Trophoblast cell (in vitro differentiated cells and primary cell): ENCODE measurements at regions not wholly inside any gene's neighbourhood (a gene's known extent, or its start where the extent isn't known, plus 50 kb on each side); places are given as distances from the start of the nearest gene placed in this dataset.
"Not testable (repeated sequence)": the region's sequence is repeated elsewhere in the genome, so short reads cannot be mapped to it uniquely, and the experiment has no call there.

Experiments used
- DNase-seq, 2 donors: peaks; one replicate each; pipeline ENCODE4 v3.0.0-alpha.2; 2016
- H2AFZ ChIP-seq: 2 replicates; pipeline ENCODE4 v1.6.1; 2013; ENCODE audit warnings: low read length, moderate library complexity, mild to moderate bottlenecking; ENCODE audit not compliant: insufficient read depth, poor library complexity
- H2AK5ac ChIP-seq: 2 replicates; pipeline ENCODE4 v1.6.1; 2013; ENCODE audit warnings: mild to moderate bottlenecking, low read length
- H2BK120ac ChIP-seq: 2 replicates; pipeline ENCODE4 v1.6.1; 2013; ENCODE audit warnings: low read length, mild to moderate bottlenecking, moderate library complexity; ENCODE audit not compliant: insufficient read depth, poor library complexity
- H2BK12ac ChIP-seq: 2 replicates; pipeline ENCODE4 v1.6.1; 2013; ENCODE audit warnings: mild to moderate bottlenecking, low read length, moderate library complexity
- H2BK5ac ChIP-seq: 2 replicates; pipeline ENCODE4 v1.6.1; 2013; ENCODE audit warnings: low read length, low read depth, moderate library complexity, mild to moderate bottlenecking; ENCODE audit not compliant: poor library complexity
- H3K14ac ChIP-seq: 2 replicates; pipeline ENCODE4 v1.6.1; 2013; ENCODE audit warnings: mild to moderate bottlenecking, low read length
- H3K18ac ChIP-seq: 2 replicates; pipeline ENCODE4 v1.6.1; 2013; ENCODE audit warnings: mild to moderate bottlenecking, low read length
- H3K23ac ChIP-seq: 2 replicates; pipeline ENCODE4 v1.6.1; 2013; ENCODE audit warnings: low read length
- H3K27ac ChIP-seq: 2 replicates; pipeline ENCODE4 v1.5.1; 2013; ENCODE audit warnings: low read depth, mild to moderate bottlenecking, inconsistent platforms, low read length, moderate library complexity
- H3K27me3 ChIP-seq: 2 replicates; pipeline ENCODE4 v1.6.1; 2013; ENCODE audit warnings: inconsistent platforms, mild to moderate bottlenecking, low read length, moderate library complexity; ENCODE audit not compliant: insufficient read depth
- H3K36me3 ChIP-seq, 2 experiments: 1 replicate in 1 of 2; 2 replicates in 1 of 2; pipeline ENCODE4 v1.6.1; 2013; ENCODE audit warnings: low read length in 2 of 2, mild to moderate bottlenecking in 2 of 2, moderate library complexity in 1 of 2; ENCODE audit not compliant: insufficient read depth in 2 of 2, control insufficient read depth in 1 of 2
- H3K4ac ChIP-seq: 2 replicates; pipeline ENCODE4 v1.6.1; 2013; ENCODE audit warnings: low read depth, mild to moderate bottlenecking, low read length, moderate library complexity
- H3K4me1 ChIP-seq, 2 experiments: 1 replicate in 1 of 2; 2 replicates in 1 of 2; pipeline ENCODE4 v1.6.1; 2013; ENCODE audit warnings: low read length in 2 of 2, mild to moderate bottlenecking in 2 of 2, moderate library complexity in 1 of 2; ENCODE audit not compliant: insufficient read depth in 2 of 2, control insufficient read depth in 1 of 2
- H3K4me2 ChIP-seq: 2 replicates; pipeline ENCODE4 v1.6.1; 2013; ENCODE audit warnings: inconsistent platforms, mild to moderate bottlenecking, low read length, moderate library complexity
- H3K4me3 ChIP-seq: 2 replicates; pipeline ENCODE4 v1.5.1; 2013; ENCODE audit warnings: mild to moderate bottlenecking, low read depth, low read length, inconsistent platforms
- H3K79me1 ChIP-seq: one replicate; pipeline ENCODE4 v1.6.1; 2013; ENCODE audit warnings: low read length
- H3K79me2 ChIP-seq: 2 replicates; pipeline ENCODE4 v1.6.1; 2013; ENCODE audit warnings: low read length, mild to moderate bottlenecking; ENCODE audit not compliant: control insufficient read depth, insufficient read depth, poor library complexity
- H3K9ac ChIP-seq: 2 replicates; pipeline ENCODE4 v1.6.1; 2013; ENCODE audit warnings: mild to moderate bottlenecking, low read length
- H3K9me3 ChIP-seq: 2 replicates; pipeline ENCODE4 v1.6.1; 2013; ENCODE audit warnings: low read depth, mild to moderate bottlenecking, control low read depth, inconsistent platforms, low read length; ENCODE audit not compliant: insufficient read depth
- H4K12ac ChIP-seq: 2 replicates; pipeline ENCODE4 v1.6.1; 2013; ENCODE audit warnings: low read depth, mild to moderate bottlenecking, low read length, moderate library complexity
- H4K8ac ChIP-seq: 2 replicates; pipeline ENCODE4 v1.6.1; 2013; ENCODE audit warnings: low read depth, mild to moderate bottlenecking, low read length, moderate library complexity
- H4K91ac ChIP-seq: one replicate; pipeline ENCODE4 v1.6.1; 2013; ENCODE audit warnings: low read depth, mild to moderate bottlenecking, low read length, moderate library complexity
- WGBS: extraction: QIAGEN DNeasy Blood & Tissue Kit; methylation state at CpG from one replicate; pipeline ENCODE4 v1.1.7; 2013; ENCODE audit warnings: missing lambda C conversion rate; ENCODE audit not compliant: insufficient read length, insufficient coverage; ENCODE audit errors: extremely low coverage; 5-methylcytosine and 5-hydroxymethylcytosine counted together

- Histone ChIP-seq H3K27me3 (no peaks in the 10 kb centered on the region), H2BK120ac (no peak overlapping the region), H3K18ac (no peak overlapping the region), H3K9me3 (no peaks in the 10 kb centered on the region), H2BK5ac (no peak overlapping the region), H3K4me1 (no peaks in the 10 kb centered on the region), H3K79me2 (no peaks in the 10 kb centered on the region), H3K79me1 (no peaks in the 10 kb centered on the region), H3K36me3 (no peaks in the 10 kb centered on the region), H4K12ac (no peak overlapping the region), H3K27ac (no peak overlapping the region), H3K14ac (no peak overlapping the region), H3K4me2 (no peak overlapping the region), H3K4ac (no peak overlapping the region), H2AFZ (no peak overlapping the region), H2BK12ac (no peak overlapping the region), H3K23ac (no peak overlapping the region), H3K4me3 (no peak overlapping the region), H3K9ac (no peak overlapping the region), H4K91ac (no peak overlapping the region), H2AK5ac (no peak overlapping the region), H4K8ac (no peak overlapping the region)
- no CpG with 5 or more reads among the region's 2 CpGs for WGBS
- DNase-seq: no peak
These were observed 715.8 kb downstream of the KLHL13 start for GRCh38 chrX:117400839-117401238.

GRCh38 chrX:117400005-117400404 is 716.6 kb downstream of the KLHL13 start:
- Histone ChIP-seq H2AFZ (no peak overlapping the region), H3K4me2 (no peak overlapping the region), H3K18ac (no peak overlapping the region), H3K79me2 (no peaks in the 10 kb centered on the region), H3K27ac (no peak overlapping the region), H3K27me3 (no peaks in the 10 kb centered on the region), H2BK12ac (no peak overlapping the region), H4K12ac (no peak overlapping the region), H2BK120ac (no peak overlapping the region), H2AK5ac (no peak overlapping the region), H3K23ac (no peak overlapping the region), H3K14ac (no peak overlapping the region), H3K4me1 (no peaks in the 10 kb centered on the region), H3K79me1 (no peaks in the 10 kb centered on the region), H3K9me3 (no peaks in the 10 kb centered on the region), H3K4me3 (no peak overlapping the region), H4K8ac (no peak overlapping the region), H3K4ac (no peak overlapping the region), H2BK5ac (no peak overlapping the region), H3K9ac (no peak overlapping the region), H3K36me3 (no peaks in the 10 kb centered on the region), H4K91ac (no peak overlapping the region)
- peak in 1 of 2 donors; percentile 49 for DNase-seq
- WGBS: no CpG with 5 or more reads among the region's 2 CpGs

GRCh38 chrX:117397844-117398243 is 718.8 kb downstream of the KLHL13 start:
- H2BK5ac ChIP-seq: no peak overlapping the region
- H4K8ac ChIP-seq: no peak overlapping the region
- no peak overlapping the region for H3K4ac ChIP-seq
- H2AFZ ChIP-seq: no peak overlapping the region
- no peaks in the 10 kb centered on the region for H3K9me3 ChIP-seq
- H3K79me2 ChIP-seq: no peaks in the 10 kb centered on the region
- H2BK120ac ChIP-seq: no peak overlapping the region
- WGBS: no CpG with 5 or more reads among the region's 2 CpGs
- no peaks in the 10 kb centered on the region for H3K4me1 ChIP-seq
- no peak overlapping the region for H2BK12ac ChIP-seq
- H3K23ac ChIP-seq: no peak overlapping the region
- H3K14ac ChIP-seq: no peak overlapping the region
- H3K36me3 ChIP-seq: no peaks in the 10 kb centered on the region
- H4K12ac ChIP-seq: no peak overlapping the region
- H3K4me3 ChIP-seq: no peak overlapping the region
- no peak overlapping the region for H3K4me2 ChIP-seq
- no peak overlapping the region for H3K27ac ChIP-seq
- no peak overlapping the region for H3K9ac ChIP-seq
- no peak for DNase-seq
- H4K91ac ChIP-seq: no peak overlapping the region
- H3K79me1 ChIP-seq: no peaks in the 10 kb centered on the region
- H2AK5ac ChIP-seq: no peak overlapping the region
- no peak overlapping the region for H3K18ac ChIP-seq
- no peaks in the 10 kb centered on the region for H3K27me3 ChIP-seq

- not testable (repeated sequence) for H3K27me3 ChIP-seq, H4K8ac ChIP-seq, H2BK120ac ChIP-seq, H3K18ac ChIP-seq, H2BK12ac ChIP-seq, H3K4me1 ChIP-seq, DNase-seq, H3K9me3 ChIP-seq, H3K9ac ChIP-seq, H3K4me2 ChIP-seq, H3K4me3 ChIP-seq, H3K23ac ChIP-seq, H4K91ac ChIP-seq, H2AK5ac ChIP-seq, H3K14ac ChIP-seq, H2BK5ac ChIP-seq, H3K79me1 ChIP-seq, H4K12ac ChIP-seq, H3K79me2 ChIP-seq, H2AFZ ChIP-seq, H3K27ac ChIP-seq, H3K36me3 ChIP-seq, H3K4ac ChIP-seq
- WGBS: no CpG with 5 or more reads among the region's 33 CpGs
These were observed 722.0 kb downstream of the KLHL13 start for GRCh38 chrX:117394506-117395070.
